MM.1S (cell line): ENCODE measurements at regions not wholly inside any gene's neighbourhood (a gene's known extent, or its start where the extent isn't known, plus 50 kb on each side); places are given as distances from the start of the nearest gene placed in this dataset.

Experiments
- DNase-seq: peaks from one replicate; pipeline ENCODE4 v3.0.0-alpha.2; 2015
- H2AFZ ChIP-seq: fragments of 300-600 bp; sonication (generic); 2 replicates; pipeline ENCODE4 v1.6.0; 2016; ENCODE audit warnings: antibody characterized with exemption, low read length
- H3F3A ChIP-seq: fragments of 300-600 bp; sonication (generic); 2 replicates; pipeline ENCODE4 v1.6.1; 2016; ENCODE audit warnings: mild to moderate bottlenecking, antibody characterized with exemption, low read length, moderate library complexity, mixed read lengths; ENCODE audit not compliant: insufficient read depth
- H3K27ac ChIP-seq: fragments of 300-600 bp; sonication (generic); 2 replicates; pipeline ENCODE4 v1.5.1; 2016; ENCODE audit warnings: mild to moderate bottlenecking, low read length
- H3K27me3 ChIP-seq: fragments of 300-600 bp; sonication (generic); replicated peaks from 2 replicates; pipeline ENCODE4 v1.6.0; 2016; ENCODE audit warnings: low read length; ENCODE audit not compliant: insufficient read depth
- H3K36me3 ChIP-seq: fragments of 300-600 bp; sonication (generic); replicated peaks from 2 replicates; pipeline ENCODE4 v1.6.1; 2016; ENCODE audit warnings: mild to moderate bottlenecking, low read length, mixed read lengths; ENCODE audit not compliant: insufficient read depth
- H3K4me1 ChIP-seq: fragments of 300-600 bp; sonication (generic); 2 replicates; pipeline ENCODE4 v1.6.1; 2016; ENCODE audit warnings: low read length, mixed read lengths
- H3K4me2 ChIP-seq: fragments of 300-600 bp; sonication (generic); 2 replicates; pipeline ENCODE4 v1.6.0; 2016; ENCODE audit warnings: low read depth, low read length
- H3K4me3 ChIP-seq: fragments of 300-600 bp; sonication (generic); 2 replicates; pipeline ENCODE4 v1.5.1; 2016; ENCODE audit warnings: low read length, mixed read lengths
- H3K79me2 ChIP-seq: fragments of 300-600 bp; sonication (generic); 2 replicates; pipeline ENCODE4 v1.6.1; 2016; ENCODE audit warnings: mixed run types, low read length, mixed read lengths
- H3K9ac ChIP-seq: fragments of 300-600 bp; sonication (generic); 2 replicates; pipeline ENCODE4 v1.6.1; 2016; ENCODE audit warnings: low read length, mixed read lengths
- H3K9me2 ChIP-seq: fragments of 300-600 bp; sonication (generic); replicated peaks from 2 replicates; pipeline ENCODE4 v1.6.1; 2016; ENCODE audit warnings: mild to moderate bottlenecking, low read length, mixed read lengths; ENCODE audit not compliant: insufficient read depth
- H3K9me3 ChIP-seq: fragments of 300-600 bp; sonication (generic); replicated peaks from 2 replicates; pipeline ENCODE4 v1.6.1; 2016; ENCODE audit warnings: mild to moderate bottlenecking, low read length, mixed read lengths; ENCODE audit not compliant: insufficient read depth
- H4K20me1 ChIP-seq: fragments of 300-600 bp; sonication (generic); 2 replicates; pipeline ENCODE4 v1.6.1; 2016; ENCODE audit warnings: mild to moderate bottlenecking, low read length, moderate library complexity, mixed read lengths; ENCODE audit not compliant: insufficient read depth
- CTCF ChIP-seq: fragments of 300-600 bp; sonication (generic); IDR thresholded peaks from 2 replicates; pipeline ENCODE4 v1.5.1; 2016; ENCODE audit warnings: antibody characterized with exemption, low read length, mixed read lengths
- EZH2 ChIP-seq: fragments of 300-600 bp; sonication (generic); optimal IDR thresholded peaks from 2 replicates; pipeline ENCODE3; 2017; ENCODE audit warnings: low read depth, mild to moderate bottlenecking, antibody characterized with exemption, low read length, mixed read lengths
- EZH2phosphoT487 ChIP-seq: fragments of 300-600 bp; sonication (generic); IDR thresholded peaks from 2 replicates; pipeline ENCODE4 v1.6.1; 2018; ENCODE audit warnings: antibody characterized with exemption, low read length

- H3F3A ChIP-seq: no peaks in the 10 kb centered on the region
- no peak for DNase-seq
- no peaks in the 10 kb centered on the region for H4K20me1 ChIP-seq
- no peak overlapping the region for H2AFZ ChIP-seq
- no peaks in the 10 kb centered on the region for H3K27me3 ChIP-seq
- no peak overlapping the region for H3K4me3 ChIP-seq
- H3K36me3 ChIP-seq: no peaks in the 10 kb centered on the region
- no peaks in the 10 kb centered on the region for H3K9me3 ChIP-seq
- H3K4me1 ChIP-seq: no peaks in the 10 kb centered on the region
- no peaks in the 10 kb centered on the region for H3K9me2 ChIP-seq
- no peak overlapping the region for H3K9ac ChIP-seq
- H3K4me2 ChIP-seq: no peak overlapping the region
- no peak overlapping the region for H3K27ac ChIP-seq
- H3K79me2 ChIP-seq: no peaks in the 10 kb centered on the region
- no peak for TF ChIP-seq CTCF
These were observed 259.7 kb downstream of the FGF9 start for GRCh38 chr13:21930536-21930935.

GRCh38 chr13:21932578-21932977 lies 261.7 kb downstream of the FGF9 start:
- no peaks in the 10 kb centered on the region for H3K36me3 ChIP-seq
- no peak for DNase-seq
- no peak overlapping the region for H2AFZ ChIP-seq
- no peak overlapping the region for H3K4me2 ChIP-seq
- H3K4me3 ChIP-seq: no peak overlapping the region
- H3K27me3 ChIP-seq: no peaks in the 10 kb centered on the region
- no peaks in the 10 kb centered on the region for H3F3A ChIP-seq
- H3K9me2 ChIP-seq: no peaks in the 10 kb centered on the region
- no peak overlapping the region for H3K9ac ChIP-seq
- no peaks in the 10 kb centered on the region for H3K9me3 ChIP-seq
- H3K27ac ChIP-seq: no peak overlapping the region
- H4K20me1 ChIP-seq: no peaks in the 10 kb centered on the region
- no peaks in the 10 kb centered on the region for H3K79me2 ChIP-seq
- no peaks in the 10 kb centered on the region for H3K4me1 ChIP-seq
- TF ChIP-seq EZH2 (no peak), CTCF (no peak), EZH2phosphoT487 (no peak)

GRCh38 chr13:21932996-21933395 lies 262.1 kb downstream of the FGF9 start:
- Histone ChIP-seq H3K4me1 (no peaks in the 10 kb centered on the region), H3K79me2 (no peaks in the 10 kb centered on the region), H3K9me3 (no peaks in the 10 kb centered on the region), H3K4me2 (no peak overlapping the region), H3K9ac (no peak overlapping the region), H3K4me3 (no peak overlapping the region), H3K27me3 (no peaks in the 10 kb centered on the region), H3K9me2 (no peaks in the 10 kb centered on the region), H2AFZ (no peak overlapping the region), H3F3A (no peaks in the 10 kb centered on the region), H3K27ac (no peak overlapping the region), H3K36me3 (no peaks in the 10 kb centered on the region), H4K20me1 (no peaks in the 10 kb centered on the region)
- TF ChIP-seq EZH2phosphoT487 (no peak), EZH2 (no peak)
- DNase-seq: no peak

GRCh38 chr13:21934284-21934683 lies 263.4 kb downstream of the FGF9 start:
- Histone ChIP-seq H4K20me1 (no peaks in the 10 kb centered on the region), H3F3A (no peaks in the 10 kb centered on the region), H3K9ac (no peak overlapping the region), H3K27ac (no peak overlapping the region), H3K36me3 (no peaks in the 10 kb centered on the region), H3K4me1 (no peaks in the 10 kb centered on the region), H3K4me2 (no peak overlapping the region), H3K79me2 (no peaks in the 10 kb centered on the region), H3K4me3 (no peak overlapping the region), H3K27me3 (no peaks in the 10 kb centered on the region), H3K9me3 (no peaks in the 10 kb centered on the region), H3K9me2 (no peaks in the 10 kb centered on the region), H2AFZ (no peak overlapping the region)
- no peak for DNase-seq
- no peak for TF ChIP-seq EZH2phosphoT487
- no peak for TF ChIP-seq EZH2
- TF ChIP-seq CTCF: no peak
